H9 (cell line): ENCODE measurements at regions not wholly inside any gene's neighbourhood (a gene's known extent, or its start where the extent isn't known, plus 50 kb on each side); places are given as distances from the start of the nearest gene placed in this dataset.

Source experiments
- DNase-seq: peaks from one replicate; pipeline ENCODE4 v3.0.0-alpha.2; 2017
- H2AFZ ChIP-seq: one replicate; pipeline ENCODE4 v1.6.1; 2013; ENCODE audit warnings: mild to moderate bottlenecking, low read length, control low read depth, moderate library complexity
- H2AK5ac ChIP-seq: 2 replicates; pipeline ENCODE4 v1.6.1; 2013; ENCODE audit warnings: low read length, control low read depth, mixed read lengths; ENCODE audit not compliant: insufficient read length
- H2BK120ac ChIP-seq: one replicate; pipeline ENCODE4 v1.6.1; 2013; ENCODE audit warnings: low read depth, mild to moderate bottlenecking, low read length, control low read depth, inconsistent platforms; ENCODE audit not compliant: poor library complexity, severe bottlenecking
- H2BK12ac ChIP-seq: 2 replicates; pipeline ENCODE4 v1.6.1; 2013; ENCODE audit warnings: low read length, control low read depth, mixed read lengths, low read depth; ENCODE audit not compliant: insufficient read length
- H2BK15ac ChIP-seq: 2 replicates; pipeline ENCODE4 v1.6.1; 2013; ENCODE audit warnings: low read depth, low read length, control low read depth
- H2BK20ac ChIP-seq: one replicate; pipeline ENCODE4 v1.6.1; 2013; ENCODE audit warnings: low read depth, mild to moderate bottlenecking, low read length, control low read depth, inconsistent platforms; ENCODE audit not compliant: poor library complexity, severe bottlenecking
- H2BK5ac ChIP-seq: 2 replicates; pipeline ENCODE4 v1.6.1; 2013; ENCODE audit warnings: low read length, control low read depth, mixed read lengths; ENCODE audit not compliant: insufficient read length
- H3K14ac ChIP-seq: 2 replicates; pipeline ENCODE4 v1.6.1; 2013; ENCODE audit warnings: low read length, control low read depth; ENCODE audit not compliant: insufficient read depth
- H3K18ac ChIP-seq: 2 replicates; pipeline ENCODE4 v1.6.1; 2013; ENCODE audit warnings: low read depth, mild to moderate bottlenecking, mixed read lengths, low read length, control low read depth; ENCODE audit not compliant: insufficient read length
- H3K23ac ChIP-seq: 2 replicates; pipeline ENCODE4 v1.6.1; 2013; ENCODE audit warnings: low read length, control low read depth, mixed read lengths, low read depth; ENCODE audit not compliant: insufficient read length
- H3K23me2 ChIP-seq: 2 replicates; pipeline ENCODE4 v1.6.1; 2013; ENCODE audit warnings: low read depth, mild to moderate bottlenecking, mixed read lengths, low read length, control low read depth; ENCODE audit not compliant: insufficient read length, poor library complexity, severe bottlenecking
- H3K27ac ChIP-seq: 2 replicates; pipeline ENCODE4 v1.5.1; 2013; ENCODE audit warnings: low read length, control low read depth, mixed read lengths, low read depth; ENCODE audit not compliant: insufficient read length
- H3K27me3 ChIP-seq: 2 replicates; pipeline ENCODE4 v1.6.1; 2013; ENCODE audit warnings: low read length, control low read depth, inconsistent platforms; ENCODE audit not compliant: insufficient read depth
- H3K4ac ChIP-seq: 2 replicates; pipeline ENCODE4 v1.6.1; 2013; ENCODE audit warnings: low read depth, mild to moderate bottlenecking, control low read depth, inconsistent platforms, low read length, moderate library complexity
- H3K4me1 ChIP-seq: 2 replicates; pipeline ENCODE4 v1.6.1; 2013; ENCODE audit warnings: low read length, control low read depth, inconsistent platforms; ENCODE audit not compliant: insufficient read depth
- H3K4me2 ChIP-seq: 2 replicates; pipeline ENCODE4 v1.6.1; 2013; ENCODE audit warnings: low read length, control low read depth, mixed read lengths; ENCODE audit not compliant: insufficient read length, insufficient read depth
- H3K56ac ChIP-seq: 2 replicates; pipeline ENCODE4 v1.6.1; 2013; ENCODE audit warnings: low read depth, mild to moderate bottlenecking, mixed read lengths, low read length, control low read depth; ENCODE audit not compliant: insufficient read length
- H3K79me1 ChIP-seq: 2 replicates; pipeline ENCODE4 v1.6.1; 2013; ENCODE audit warnings: low read depth, mild to moderate bottlenecking, moderate library complexity, low read length, control low read depth, inconsistent platforms; ENCODE audit not compliant: insufficient read depth, poor library complexity, severe bottlenecking
- H3K79me2 ChIP-seq: 2 replicates; pipeline ENCODE4 v1.6.1; 2013; ENCODE audit warnings: low read length, control low read depth, inconsistent platforms; ENCODE audit not compliant: insufficient read depth
- H3K9ac ChIP-seq: 2 replicates; pipeline ENCODE4 v1.6.1; 2013; ENCODE audit warnings: low read length, control low read depth, mixed read lengths; ENCODE audit not compliant: insufficient read length; ENCODE audit errors: extremely low read depth
- H3K9me3 ChIP-seq: one replicate; pipeline ENCODE4 v1.6.1; 2013; ENCODE audit warnings: low read depth, low read length, inconsistent platforms; ENCODE audit not compliant: control insufficient read depth
- H3T11ph ChIP-seq: one replicate; pipeline ENCODE4 v1.6.1; 2013; ENCODE audit warnings: mild to moderate bottlenecking, low read length, control low read depth, inconsistent platforms
- H4K20me1 ChIP-seq: one replicate; pipeline ENCODE4 v1.6.1; 2013; ENCODE audit not compliant: control insufficient read depth, insufficient read length, insufficient read depth
- H4K5ac ChIP-seq: 2 replicates; pipeline ENCODE4 v1.6.1; 2013; ENCODE audit warnings: low read depth, mild to moderate bottlenecking, mixed read lengths, low read length, control low read depth; ENCODE audit not compliant: insufficient read length
- H4K8ac ChIP-seq: replicated peaks from 2 replicates; pipeline ENCODE4 v1.6.1; 2013; ENCODE audit warnings: low read length, control low read depth, mixed read lengths, low read depth; ENCODE audit not compliant: insufficient read length
- H4K91ac ChIP-seq: 2 replicates; pipeline ENCODE4 v1.6.1; 2013; ENCODE audit warnings: low read depth, mild to moderate bottlenecking, moderate library complexity, mixed read lengths, low read length, control low read depth; ENCODE audit not compliant: insufficient read length
- H3K27ac Mint-ChIP-seq, 3 experiments: 2 replicates in 2 of 3; 3 replicates in 1 of 3; pipeline ENCODE4 v1.8.0; 2020 to 2021; ENCODE audit warnings: mixed read lengths in 3 of 3, mild to moderate bottlenecking in 1 of 3, moderate library complexity in 1 of 3
- H3K27me3 Mint-ChIP-seq: 2 replicates; pipeline ENCODE4 v1.8.0; 2021; ENCODE audit warnings: low read depth, mild to moderate bottlenecking, moderate library complexity, mixed read lengths
- H3K36me3 Mint-ChIP-seq, 3 experiments: 2 replicates in 2 of 3; 3 replicates in 1 of 3; pipeline ENCODE4 v1.8.0; 2020 to 2021; ENCODE audit warnings: low read depth in 3 of 3, mixed read lengths in 3 of 3; ENCODE audit not compliant: insufficient read depth in 1 of 3
- H3K4me1 Mint-ChIP-seq, 2 experiments: 2 replicates each; pipeline ENCODE4 v1.8.0; 2020; ENCODE audit warnings: mixed read lengths in 2 of 2
- H3K4me3 Mint-ChIP-seq, 2 experiments: 2 replicates in 1 of 2; 3 replicates in 1 of 2; pipeline ENCODE4 v1.8.0; 2020 to 2021; ENCODE audit warnings: mild to moderate bottlenecking in 2 of 2, mixed read lengths in 2 of 2, moderate library complexity in 1 of 2
- H3K9me3 Mint-ChIP-seq, 2 experiments: 2 replicates in 1 of 2; 3 replicates in 1 of 2; pipeline ENCODE4 v1.8.0; 2020; ENCODE audit warnings: mild to moderate bottlenecking in 2 of 2, mixed read lengths in 2 of 2, moderate library complexity in 1 of 2
- CTCF ChIP-seq: fragments of 200-600 bp; sonication (generic); conservative IDR thresholded peaks from 3 replicates; pipeline ENCODE4 v1.8.0; 2021; ENCODE audit warnings: antibody characterized with exemption, mild to moderate bottlenecking
- WGBS: extraction: QIAGEN DNeasy Blood & Tissue Kit; methylation state at CpG from one replicate; pipeline ENCODE4 v1.1.7; 2013; ENCODE audit warnings: missing lambda C conversion rate, low lambda C conversion rate, mixed read lengths; ENCODE audit not compliant: insufficient read length; ENCODE audit errors: extremely low coverage; 5-methylcytosine and 5-hydroxymethylcytosine counted together

- no peaks in the 10 kb centered on the region for H3K79me2 ChIP-seq
- no peak overlapping the region for H2BK12ac ChIP-seq
- no peak overlapping the region for H2AK5ac ChIP-seq
- no peak overlapping the region for H4K91ac ChIP-seq
- H3K23me2 ChIP-seq: no peaks in the 10 kb centered on the region
- Mint-ChIP-seq H3K27me3 (peaks cover 5% of the 10 kb centered on the region), H3K36me3 (no peaks in the 10 kb centered on the region; a peak in 1 of 7 replicates), H3K9me3 (peaks cover 0 to 7% of the 10 kb centered on the region in 2 experiments; a peak in 2 of 5 replicates), H3K27ac (no peak overlapping the region), H3K4me3 (no peak overlapping the region), H3K4me1 (peaks cover 0 to 2% of the 10 kb centered on the region in 2 experiments; a peak in 1 of 4 replicates)
- no peak overlapping the region for H3K23ac ChIP-seq
- H3K4me1 ChIP-seq: no peaks in the 10 kb centered on the region
- H2BK120ac ChIP-seq: no peak overlapping the region
- no peak overlapping the region for H2BK5ac ChIP-seq
- no peak for DNase-seq
- no peak overlapping the region for H3K18ac ChIP-seq
- no peak overlapping the region for H3K56ac ChIP-seq
- H3K14ac ChIP-seq: no peak overlapping the region
- H2AFZ ChIP-seq: no peak overlapping the region
- no peak overlapping the region for H3K4me2 ChIP-seq
- no peaks in the 10 kb centered on the region for H3K9me3 ChIP-seq
- no peak for TF ChIP-seq CTCF
- no peak overlapping the region for H3K4ac ChIP-seq
- no peak overlapping the region for H3K9ac ChIP-seq
- no peaks in the 10 kb centered on the region for H3K27me3 ChIP-seq
- H3T11ph ChIP-seq: no peak overlapping the region
- H2BK20ac ChIP-seq: no peak overlapping the region
- H3K27ac ChIP-seq: no peak overlapping the region
- no peak overlapping the region for H4K8ac ChIP-seq
- no peaks in the 10 kb centered on the region for H4K20me1 ChIP-seq
- H4K5ac ChIP-seq: no peak overlapping the region
- H2BK15ac ChIP-seq: no peak overlapping the region
- no peaks in the 10 kb centered on the region for H3K79me1 ChIP-seq
- WGBS: no CpG with 5 or more reads among the region's 6 CpGs
These were observed 113.6 kb upstream of the CYYR1 start for GRCh38 chr21:26686705-26687104.
